HG02870 (cell line): ENCODE measurements at regions not wholly inside any gene's neighbourhood (a gene's known extent, or its start where the extent isn't known, plus 50 kb on each side); places are given as distances from the start of the nearest gene placed in this dataset.

Experiments
- ATAC-seq: cut with Tn5 transposase; IDR thresholded peaks from one replicate; pipeline ENCODE4 v1.9.1; 2021; ENCODE audit warnings: mild to moderate bottlenecking, moderate library complexity; ENCODE audit not compliant: unreplicated experiment

GRCh38 chr20:10724449-10725173 lies 50.8 kb upstream of the JAG1 start:
- ATAC-seq, result no peak

GRCh38 chr20:10728873-10729670 lies 55.3 kb upstream of the JAG1 start:
- no peak for ATAC-seq

GRCh38 chr20:10729785-10730184 lies 56.0 kb upstream of the JAG1 start:
- no peak for ATAC-seq

GRCh38 chr20:10730629-10731183 lies 56.9 kb upstream of the JAG1 start:
- no peak for ATAC-seq

- no peak for ATAC-seq
Observed at GRCh38 chr20:10731190-10731965, 57.6 kb upstream of the JAG1 start.

- no peak for ATAC-seq
Observed at GRCh38 chr20:10733122-10733521, 59.3 kb upstream of the JAG1 start.

- ATAC-seq, result no peak
Observed at GRCh38 chr20:10735195-10735949, 61.6 kb upstream of the JAG1 start.

GRCh38 chr20:10739134-10739533 lies 65.3 kb upstream of the JAG1 start:
- no peak for ATAC-seq

- ATAC-seq, result no peak
Observed at GRCh38 chr20:10739566-10739965, 65.8 kb upstream of the JAG1 start.

- ATAC-seq, result no peak
Observed at GRCh38 chr20:10741060-10741459, 67.3 kb upstream of the JAG1 start.

GRCh38 chr20:10745790-10746189 lies 72.0 kb upstream of the JAG1 start:
- ATAC-seq, result no peak

GRCh38 chr20:10747019-10747418 lies 73.2 kb upstream of the JAG1 start:
- ATAC-seq, result no peak

GRCh38 chr20:10749084-10749483 lies 75.3 kb upstream of the JAG1 start:
- ATAC-seq, result no peak

GRCh38 chr20:10752206-10752605 lies 78.4 kb upstream of the JAG1 start:
- no peak for ATAC-seq

- no peak for ATAC-seq
Observed at GRCh38 chr20:10754824-10755223, 81.0 kb upstream of the JAG1 start.

GRCh38 chr20:10758446-10758845 lies 84.6 kb upstream of the JAG1 start:
- ATAC-seq, result no peak

GRCh38 chr20:10761232-10761631 lies 87.4 kb upstream of the JAG1 start:
- ATAC-seq, result no peak

GRCh38 chr20:10761786-10762185 lies 88.0 kb upstream of the JAG1 start:
- no peak for ATAC-seq

GRCh38 chr20:10762216-10762615 lies 88.4 kb upstream of the JAG1 start:
- ATAC-seq, result no peak

GRCh38 chr20:10763112-10763511 lies 89.3 kb upstream of the JAG1 start:
- no peak for ATAC-seq

- ATAC-seq, result no peak
Observed at GRCh38 chr20:10769700-10770099, 95.9 kb upstream of the JAG1 start.
